NCI-H748 (cell line): ENCODE measurements at regions not wholly inside any gene's neighbourhood (a gene's known extent, or its start where the extent isn't known, plus 50 kb on each side); places are given as distances from the start of the nearest gene placed in this dataset.
"Not testable (repeated sequence)": the region's sequence is repeated elsewhere in the genome, so short reads cannot be mapped to it uniquely, and the experiment has no call there.

Experiments used
- DNase-seq: peaks from one replicate; lab custom pipeline; 2025; ENCODE audit not compliant: unreplicated experiment; lab: John Stamatoyannopoulos, UW

GRCh38 chr6:25175681-25176080 is 103.5 kb upstream of the CARMIL1 start:
- peak; percentile 31 for DNase-seq

GRCh38 chr6:25176466-25176865 is 102.7 kb upstream of the CARMIL1 start:
- DNase-seq = no peak

GRCh38 chr6:25177500-25178028 is 101.6 kb upstream of the CARMIL1 start:
- no peak for DNase-seq

DNA sequence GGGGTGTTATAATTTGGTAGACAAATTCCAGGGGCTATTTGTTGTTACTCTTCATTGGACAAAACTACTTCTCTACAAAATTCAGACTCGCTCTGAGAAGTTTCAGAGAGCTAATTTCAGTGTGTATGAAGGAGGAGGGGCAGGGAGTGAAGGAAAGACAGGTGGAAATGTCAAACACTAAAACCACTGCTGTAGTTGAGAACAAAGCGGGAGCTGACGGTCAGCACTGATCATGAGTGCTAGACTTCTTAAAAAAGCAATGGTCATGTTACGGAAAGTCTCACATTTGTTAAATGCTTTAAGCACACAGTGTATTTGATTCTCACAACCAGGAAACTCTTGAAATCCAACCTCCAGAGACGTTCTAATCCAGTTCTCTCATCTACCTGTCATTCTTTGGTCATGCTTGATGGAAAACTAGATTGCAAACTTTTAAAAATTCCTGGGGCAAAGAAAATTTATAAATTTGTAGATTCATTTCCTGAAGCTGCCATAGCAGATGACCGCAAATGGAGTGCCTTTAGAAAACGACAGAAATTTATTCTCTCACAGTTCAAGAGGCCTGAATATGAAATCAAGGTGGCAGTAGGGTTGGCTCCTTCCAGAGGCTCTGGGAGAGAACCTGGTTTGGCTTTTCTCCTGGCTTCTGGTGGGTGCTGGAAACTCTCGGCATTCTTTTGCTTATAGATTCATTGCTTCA is 100.7 kb upstream of the CARMIL1 start:
- no peak for DNase-seq

DNA sequence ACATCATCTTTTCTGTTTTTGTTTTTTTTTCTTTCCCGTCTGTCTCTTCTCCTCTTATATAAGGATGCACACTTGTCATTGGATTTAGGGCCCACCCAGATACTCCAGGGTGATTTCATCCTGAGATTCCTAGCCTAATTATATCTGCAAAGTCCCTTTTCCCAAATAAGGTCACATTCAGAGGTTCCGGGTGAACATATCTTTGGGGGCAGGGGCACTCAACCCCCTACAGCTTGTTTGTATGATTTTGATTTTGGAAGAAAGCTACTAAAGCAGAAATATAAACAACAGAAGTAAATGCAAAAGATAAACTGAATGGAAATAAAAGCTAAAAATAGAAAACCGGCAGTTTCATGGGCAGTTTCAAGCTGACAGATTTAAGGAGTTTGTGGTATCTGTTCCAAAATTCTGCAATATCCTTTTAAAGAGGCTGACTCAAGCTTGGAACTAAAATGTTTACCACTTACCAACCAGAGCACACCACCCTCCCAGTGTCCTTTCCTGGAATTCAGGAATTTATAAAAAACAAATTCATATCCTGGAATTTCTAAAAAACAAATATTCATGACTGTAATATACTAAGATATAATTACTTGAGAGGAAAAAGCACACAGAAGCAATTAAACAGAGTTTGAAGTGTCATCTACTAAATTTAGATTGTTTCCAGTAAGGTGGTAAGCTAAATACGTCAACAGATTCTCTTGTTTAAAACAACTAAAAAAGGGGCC is 100.0 kb upstream of the CARMIL1 start:
- no peak for DNase-seq

- no peak for DNase-seq
Observed at GRCh38 chr6:25180630-25181349, 98.4 kb upstream of the CARMIL1 start.

- DNase-seq = no peak
Observed at GRCh38 chr6:25181350-25181724, 97.8 kb upstream of the CARMIL1 start.

DNA sequence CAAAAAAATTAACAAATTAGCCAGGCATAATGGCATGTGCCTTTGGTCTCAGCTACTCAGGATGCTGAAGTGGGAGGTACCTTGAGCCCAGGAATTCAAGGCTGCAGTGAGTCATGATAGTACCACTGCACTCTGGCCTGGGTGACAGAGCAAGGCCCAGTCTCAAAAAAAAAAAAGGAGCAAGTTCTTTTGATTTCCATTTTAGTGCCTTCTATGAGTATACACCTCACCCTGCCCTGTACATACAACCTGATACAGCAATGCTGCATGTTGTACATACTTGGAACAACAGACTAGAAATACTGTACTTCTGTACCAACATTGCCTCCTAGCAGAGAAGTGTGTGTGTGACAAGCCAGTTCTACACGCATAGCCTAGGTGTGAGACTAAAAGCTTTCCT is 97.3 kb upstream of the CARMIL1 start:
- DNase-seq = no peak

- DNase-seq = no peak
Observed at GRCh38 chr6:25186919-25187318, 92.3 kb upstream of the CARMIL1 start.

- no peak for DNase-seq
Observed at GRCh38 chr6:25188232-25188631, 90.9 kb upstream of the CARMIL1 start.

DNA sequence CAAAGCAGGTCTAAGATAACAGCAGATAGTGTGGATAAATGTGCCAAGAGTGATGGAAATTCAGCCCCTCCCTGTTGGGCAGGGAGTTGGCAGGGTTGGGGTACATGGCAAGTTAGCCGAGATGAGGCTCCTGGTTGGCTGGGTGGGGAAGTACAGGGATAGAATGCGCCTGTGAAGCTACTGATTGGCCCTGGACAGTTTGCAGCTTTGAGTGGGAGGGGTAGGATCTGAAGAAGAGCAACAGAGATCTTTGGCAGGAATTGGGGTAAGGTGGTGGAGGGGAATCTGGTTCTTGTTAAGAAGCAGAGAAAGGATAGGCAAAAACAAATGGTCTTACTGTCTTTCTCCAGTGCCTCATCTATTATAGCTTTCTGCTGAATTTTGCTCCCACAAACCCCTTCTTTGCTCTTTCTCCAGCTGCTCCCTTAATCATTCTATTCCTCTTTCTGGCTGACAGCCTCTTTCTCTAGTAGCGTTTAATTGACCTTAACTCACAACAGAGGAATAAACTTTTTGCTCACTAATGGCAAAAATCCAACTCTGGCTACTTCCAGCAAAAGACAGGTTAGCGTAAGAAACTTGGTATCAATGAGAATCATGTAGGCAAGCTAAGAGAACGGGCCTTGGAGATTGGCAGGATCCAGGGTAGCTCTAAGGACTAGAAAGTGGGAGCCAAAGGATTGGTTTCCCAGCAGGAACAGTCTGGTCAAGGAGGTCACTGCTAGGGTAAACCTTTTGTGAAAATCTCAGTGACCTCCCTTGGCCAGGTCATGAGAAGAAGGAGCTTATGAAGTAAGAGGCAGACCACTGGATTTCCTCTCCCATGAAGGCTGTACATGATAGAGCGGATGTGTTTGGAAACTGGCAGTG is 86.3 kb upstream of the CARMIL1 start:
- DNase-seq = no peak

- no peak for DNase-seq
Observed at GRCh38 chr6:25193460-25194171, 85.6 kb upstream of the CARMIL1 start.

DNA sequence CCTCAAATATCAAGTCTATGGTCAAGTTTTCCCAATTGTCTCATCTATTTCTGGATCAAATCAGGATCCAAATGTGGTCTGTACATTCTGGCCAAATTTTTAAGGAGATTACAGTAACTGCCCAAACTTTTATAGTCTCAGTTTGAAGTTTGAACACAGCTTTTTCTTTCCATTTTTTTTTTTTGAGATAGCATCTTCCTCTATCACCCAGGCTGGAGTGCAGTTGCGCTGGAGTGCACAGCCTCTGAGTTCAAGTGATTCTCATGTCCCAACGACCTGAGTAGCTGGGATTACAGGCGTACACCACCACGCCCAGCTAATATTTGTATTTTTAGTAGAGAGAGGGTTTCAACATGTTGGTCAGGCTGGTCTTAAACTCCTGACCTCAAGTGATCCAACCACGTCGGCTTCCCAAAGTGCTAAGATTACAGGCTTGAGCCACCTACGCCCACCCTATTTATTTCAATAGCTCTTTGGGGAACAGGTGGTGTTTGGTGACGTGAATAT is 84.9 kb upstream of the CARMIL1 start:
- DNase-seq = no peak

GRCh38 chr6:25196464-25196863 is 82.7 kb upstream of the CARMIL1 start:
- DNase-seq = peak; percentile 73

- DNase-seq = no peak
Observed at GRCh38 chr6:25197111-25197510, 82.1 kb upstream of the CARMIL1 start.

DNA sequence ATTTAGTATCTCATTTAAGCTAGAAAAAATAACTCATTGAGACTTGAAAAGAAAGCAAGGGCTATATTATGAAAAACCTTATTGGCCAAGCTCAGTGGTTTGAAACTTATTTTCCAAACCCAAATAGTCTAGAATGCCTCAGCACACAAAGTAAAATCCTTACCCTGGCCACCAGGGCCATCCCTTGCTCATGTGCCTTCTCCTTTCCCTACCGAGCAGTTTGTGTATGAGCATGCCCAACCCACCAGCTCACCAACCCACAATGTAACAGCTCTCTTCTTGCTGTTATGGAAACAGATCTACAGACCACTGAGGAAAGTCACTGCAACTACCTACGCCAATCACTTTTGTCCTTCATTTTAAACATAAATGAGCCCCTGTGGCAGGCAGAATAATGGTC is 79.6 kb upstream of the CARMIL1 start:
- DNase-seq = no peak

DNA sequence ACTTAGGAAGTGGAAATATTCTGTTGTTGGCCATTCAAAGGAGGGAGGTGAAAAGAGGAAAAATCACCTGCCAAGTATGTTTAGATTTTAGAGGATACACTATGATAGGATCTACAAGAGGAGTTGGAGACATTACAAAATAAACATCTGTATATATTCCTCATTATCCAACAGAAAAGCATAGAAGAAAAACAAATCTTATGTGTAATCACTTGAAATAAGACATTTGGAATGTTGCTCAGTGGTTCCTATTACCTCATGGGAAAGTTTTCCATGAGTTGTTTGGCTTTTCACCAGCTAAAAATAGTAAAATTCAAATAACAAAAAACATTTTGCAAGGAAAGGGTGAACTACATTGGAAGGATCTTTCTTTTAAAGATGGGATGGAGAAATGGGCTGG is 76.7 kb upstream of the CARMIL1 start:
- no peak for DNase-seq

DNA sequence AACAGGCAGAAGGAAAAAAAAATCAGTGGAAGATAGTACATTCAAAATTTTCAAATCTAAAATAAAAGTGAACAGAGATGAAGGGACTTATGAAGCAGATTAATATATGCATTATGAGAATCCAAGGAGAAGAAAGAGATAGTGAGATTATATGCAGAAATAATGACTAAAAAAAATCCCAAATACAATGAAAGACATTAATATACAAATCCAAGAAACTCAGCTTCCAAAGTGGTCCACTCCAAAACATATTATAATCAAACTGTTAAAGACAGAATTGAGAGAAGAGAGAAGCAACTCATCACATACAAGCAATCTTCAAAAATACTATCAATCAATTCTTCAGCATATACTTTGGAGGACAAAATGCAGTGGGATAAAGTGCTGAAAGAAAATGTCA is 73.5 kb upstream of the CARMIL1 start:
- DNase-seq = no peak

- DNase-seq = not testable (repeated sequence)
Observed at GRCh38 chr6:25207453-25208155, 71.6 kb upstream of the CARMIL1 start.
